Activated B cell treated with CpG ODN at 0.5 μM for 24 hours (primary cell): ENCODE measurements at regions not wholly inside any gene's neighbourhood (a gene's known extent, or its start where the extent isn't known, plus 50 kb on each side); places are given as distances from the start of the nearest gene placed in this dataset.

Experiments
- ATAC-seq: fragments of 200-7000 bp; cut with Tn5 transposase; one replicate; pipeline ENCODE4 v1.10.0; 2021; ENCODE audit warnings: low read depth, mild to moderate bottlenecking, moderate library complexity
- CTCF ChIA-PET: fragments of 350-600 bp; sonication (Branson Sonifier 250); formaldehyde crosslinking; loops from one replicate; lab custom pipeline; 2021; ENCODE audit warnings: antibody characterized with exemption; lab: Charles Lee
- POLR2A ChIA-PET: fragments of 350-600 bp; sonication (Branson Sonifier 250); formaldehyde crosslinking; loops from one replicate; lab custom pipeline; 2021; ENCODE audit warnings: antibody characterized with exemption; lab: Charles Lee
- DNase-seq: peaks from one replicate; pipeline ENCODE4 v3.0.0; 2022
- H3K27ac Mint-ChIP-seq: one replicate; pipeline ENCODE4 v1.8.0; 2020; ENCODE audit warnings: mixed read lengths
- H3K27me3 Mint-ChIP-seq: one replicate; pipeline ENCODE4 v1.8.0; 2021; ENCODE audit warnings: mixed read lengths
- H3K36me3 Mint-ChIP-seq: one replicate; pipeline ENCODE4 v1.8.0; 2021; ENCODE audit warnings: low read depth, mixed read lengths
- H3K4me1 Mint-ChIP-seq: one replicate; pipeline ENCODE4 v1.8.0; 2021; ENCODE audit warnings: mixed read lengths
- H3K4me3 Mint-ChIP-seq: one replicate; pipeline ENCODE4 v1.8.0; 2020; ENCODE audit warnings: mild to moderate bottlenecking, mixed read lengths
- H3K9me3 Mint-ChIP-seq: one replicate; pipeline ENCODE4 v1.8.0; 2020; ENCODE audit warnings: mixed read lengths
- intact Hi-C: fragments of 100-400 bp; cut with micrococcal nuclease; formaldehyde crosslinking; loops from one replicate; pipeline ENCODE4 v1.15.1; 2024
- TF ChIP-seq, protein P1 (sequence below): fragments of 200-600 bp; IDR thresholded peaks from one replicate; pipeline ENCODE4 v1.8.0; 2022; ENCODE audit warnings: antibody characterized with exemption, mild to moderate bottlenecking

DNA sequence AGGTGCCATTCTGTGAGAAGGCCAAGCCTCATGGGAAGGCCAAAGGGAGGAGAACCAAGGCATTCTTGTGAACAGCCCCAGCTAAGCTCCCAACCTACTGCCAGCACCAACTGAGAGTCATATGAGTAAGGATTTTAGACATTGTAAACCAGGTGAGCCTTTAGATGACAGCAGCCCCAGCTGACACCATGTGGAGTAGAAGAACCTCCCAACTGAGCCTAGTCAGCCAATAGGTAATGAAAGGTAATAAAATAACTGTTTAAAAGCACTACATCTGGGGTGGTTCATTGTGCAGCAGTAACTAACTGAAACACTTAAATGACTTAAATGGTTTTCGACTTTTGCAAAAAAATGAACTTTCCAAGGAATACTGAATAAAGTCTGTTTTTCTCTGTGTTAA lies 172.6 kb upstream of the KIF2A start:
- no peaks in the 10 kb centered on the region for H3K36me3 Mint-ChIP-seq
- no peak overlapping the region for H3K27ac Mint-ChIP-seq
- peaks cover 2% of the 10 kb centered on the region for H3K4me1 Mint-ChIP-seq
- H3K4me3 Mint-ChIP-seq = no peak overlapping the region
- TF ChIP-seq, protein P1, sequence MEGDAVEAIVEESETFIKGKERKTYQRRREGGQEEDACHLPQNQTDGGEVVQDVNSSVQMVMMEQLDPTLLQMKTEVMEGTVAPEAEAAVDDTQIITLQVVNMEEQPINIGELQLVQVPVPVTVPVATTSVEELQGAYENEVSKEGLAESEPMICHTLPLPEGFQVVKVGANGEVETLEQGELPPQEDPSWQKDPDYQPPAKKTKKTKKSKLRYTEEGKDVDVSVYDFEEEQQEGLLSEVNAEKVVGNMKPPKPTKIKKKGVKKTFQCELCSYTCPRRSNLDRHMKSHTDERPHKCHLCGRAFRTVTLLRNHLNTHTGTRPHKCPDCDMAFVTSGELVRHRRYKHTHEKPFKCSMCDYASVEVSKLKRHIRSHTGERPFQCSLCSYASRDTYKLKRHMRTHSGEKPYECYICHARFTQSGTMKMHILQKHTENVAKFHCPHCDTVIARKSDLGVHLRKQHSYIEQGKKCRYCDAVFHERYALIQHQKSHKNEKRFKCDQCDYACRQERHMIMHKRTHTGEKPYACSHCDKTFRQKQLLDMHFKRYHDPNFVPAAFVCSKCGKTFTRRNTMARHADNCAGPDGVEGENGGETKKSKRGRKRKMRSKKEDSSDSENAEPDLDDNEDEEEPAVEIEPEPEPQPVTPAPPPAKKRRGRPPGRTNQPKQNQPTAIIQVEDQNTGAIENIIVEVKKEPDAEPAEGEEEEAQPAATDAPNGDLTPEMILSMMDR = no peak
- ChIA-PET CTCF (no interaction called here), POLR2A (no interaction called here)
- no peaks in the 10 kb centered on the region for H3K9me3 Mint-ChIP-seq
- peaks cover 3% of the 10 kb centered on the region for H3K27me3 Mint-ChIP-seq
- ATAC-seq (no peak), DNase-seq (no peak)
- intact Hi-C loops = no loop called here

- Mint-ChIP-seq H3K9me3 (no peaks in the 10 kb centered on the region), H3K27ac (no peak overlapping the region), H3K4me1 (no peaks in the 10 kb centered on the region), H3K4me3 (no peak overlapping the region), H3K36me3 (no peaks in the 10 kb centered on the region), H3K27me3 (peaks cover 3% of the 10 kb centered on the region)
- ChIA-PET POLR2A (no interaction called here), CTCF (no interaction called here)
- DNase-seq (no peak), ATAC-seq (no peak)
- TF ChIP-seq, protein P1 = no peak
- intact Hi-C loops = no loop called here
Observed at GRCh38 chr5:62134811-62135210, 171.2 kb upstream of the KIF2A start.

- CTCF ChIA-PET = no interaction called here
Observed at GRCh38 chr5:62137628-62138027, 168.4 kb upstream of the KIF2A start.

DNA sequence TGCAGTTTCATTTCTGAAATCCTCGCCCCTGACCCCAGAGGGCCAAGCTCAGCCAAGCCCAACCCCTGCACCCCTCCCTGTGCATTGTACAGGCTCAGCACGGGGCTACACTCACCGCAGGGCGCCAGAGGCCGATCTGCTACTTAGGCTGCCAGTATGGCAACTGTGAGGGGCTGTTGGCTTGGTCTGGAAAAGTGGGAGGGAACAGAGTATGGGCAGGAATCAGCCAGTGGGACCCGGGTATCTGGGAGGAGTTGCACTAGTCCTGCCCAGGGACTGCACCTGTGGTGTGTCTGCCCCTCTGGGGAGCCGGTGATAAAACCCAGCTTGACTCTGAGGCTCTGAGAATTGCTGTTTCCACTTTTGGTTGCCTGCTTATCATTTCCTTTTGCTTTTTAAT lies 167.4 kb upstream of the KIF2A start:
- H3K27ac Mint-ChIP-seq = no peak overlapping the region
- peaks cover 15% of the 10 kb centered on the region for H3K27me3 Mint-ChIP-seq
- ChIA-PET CTCF (no interaction called here), POLR2A (no interaction called here)
- no peak overlapping the region for H3K4me3 Mint-ChIP-seq
- no peaks in the 10 kb centered on the region for H3K9me3 Mint-ChIP-seq
- ATAC-seq = no peak
- intact Hi-C loops = no loop called here
- no peak for DNase-seq
- TF ChIP-seq, protein P1 = no peak
- H3K4me1 Mint-ChIP-seq = no peaks in the 10 kb centered on the region
- H3K36me3 Mint-ChIP-seq = no peaks in the 10 kb centered on the region

More at GRCh38 chr5:62137628-62138027, 168.4 kb upstream of the KIF2A start:
- H3K4me3 Mint-ChIP-seq = no peak overlapping the region
- H3K27me3 Mint-ChIP-seq = peaks cover 15% of the 10 kb centered on the region
- DNase-seq (no peak), ATAC-seq (no peak)
- POLR2A ChIA-PET = no interaction called here
- H3K27ac Mint-ChIP-seq = no peak overlapping the region
- TF ChIP-seq, protein P1 = no peak
- no peaks in the 10 kb centered on the region for H3K36me3 Mint-ChIP-seq
- intact Hi-C loops = no loop called here
- H3K9me3 Mint-ChIP-seq = no peaks in the 10 kb centered on the region
- H3K4me1 Mint-ChIP-seq = no peaks in the 10 kb centered on the region

DNA sequence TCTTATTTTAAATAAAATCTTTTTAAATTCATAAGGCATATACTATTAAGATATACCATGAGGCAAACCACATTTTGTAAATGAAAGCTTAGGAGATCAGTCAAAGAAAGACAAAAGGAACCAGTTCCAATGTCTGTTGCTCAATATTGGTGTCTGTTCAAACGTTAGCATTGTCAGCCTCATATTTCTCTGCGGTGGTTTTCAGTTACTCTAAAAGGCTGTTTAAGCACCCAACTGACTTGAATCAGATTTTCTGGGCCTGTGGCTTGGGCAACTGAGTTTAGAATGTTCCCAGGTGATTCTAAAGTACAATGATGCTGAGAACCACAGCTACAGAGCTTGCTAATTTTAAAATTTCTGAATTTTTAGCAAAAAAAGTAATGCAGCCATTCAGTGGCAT lies 166.3 kb upstream of the KIF2A start:
- POLR2A ChIA-PET = no interaction called here
- TF ChIP-seq, protein P1 = no peak
- ATAC-seq (no peak), DNase-seq (no peak)
- H3K27ac Mint-ChIP-seq = no peak overlapping the region
- intact Hi-C loops = loop anchor here (5.0 kb wide), 3 partner anchors 1082 to 1462 kb away; no protein-coding TSS in a partner anchor
- no peak overlapping the region for H3K4me3 Mint-ChIP-seq
- CTCF ChIA-PET = no interaction called here
- H3K4me1 Mint-ChIP-seq = no peaks in the 10 kb centered on the region
- H3K36me3 Mint-ChIP-seq = no peaks in the 10 kb centered on the region
- no peaks in the 10 kb centered on the region for H3K9me3 Mint-ChIP-seq
- H3K27me3 Mint-ChIP-seq = peaks cover 24% of the 10 kb centered on the region
